ENCODE measurements at regions not wholly inside any gene's neighbourhood (a gene's known extent, or its start where the extent isn't known, plus 50 kb on each side); places are given as distances from the start of the nearest gene placed in this dataset.
"Not testable (repeated sequence)": the region's sequence is repeated elsewhere in the genome, so short reads cannot be mapped to it uniquely, and the experiment has no call there.

DNA sequence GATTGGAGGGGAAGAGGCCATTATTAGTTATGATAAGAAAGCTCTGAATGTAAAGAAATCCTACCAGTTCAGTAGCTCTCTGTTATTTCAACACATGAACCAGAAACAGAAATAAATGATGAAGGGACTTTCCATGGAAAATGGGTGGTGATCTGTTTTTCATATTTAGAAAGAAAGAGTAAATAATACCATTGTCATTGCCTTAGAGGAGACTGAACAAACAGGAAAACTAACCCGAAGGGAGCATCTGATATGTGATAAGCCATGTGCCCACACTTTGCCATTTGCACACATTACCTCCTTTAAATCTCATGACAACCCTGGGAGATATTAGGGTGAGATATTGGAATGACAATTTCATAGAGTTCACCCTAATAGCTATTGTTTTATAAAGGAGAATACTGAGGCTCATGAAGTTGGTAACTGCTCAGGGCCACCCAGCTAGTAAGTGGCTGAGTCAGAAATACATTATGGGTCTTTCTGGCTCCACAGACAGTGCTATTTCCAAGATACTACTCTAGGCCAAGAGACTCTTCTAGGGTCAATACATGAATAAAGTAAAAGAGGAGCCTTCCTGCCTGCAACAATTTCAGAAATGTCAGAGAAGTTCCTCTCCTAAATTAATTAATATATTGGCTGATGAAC is 111.0 kb upstream of the SLIT3 start:
- DNase-seq: no peak

DNA sequence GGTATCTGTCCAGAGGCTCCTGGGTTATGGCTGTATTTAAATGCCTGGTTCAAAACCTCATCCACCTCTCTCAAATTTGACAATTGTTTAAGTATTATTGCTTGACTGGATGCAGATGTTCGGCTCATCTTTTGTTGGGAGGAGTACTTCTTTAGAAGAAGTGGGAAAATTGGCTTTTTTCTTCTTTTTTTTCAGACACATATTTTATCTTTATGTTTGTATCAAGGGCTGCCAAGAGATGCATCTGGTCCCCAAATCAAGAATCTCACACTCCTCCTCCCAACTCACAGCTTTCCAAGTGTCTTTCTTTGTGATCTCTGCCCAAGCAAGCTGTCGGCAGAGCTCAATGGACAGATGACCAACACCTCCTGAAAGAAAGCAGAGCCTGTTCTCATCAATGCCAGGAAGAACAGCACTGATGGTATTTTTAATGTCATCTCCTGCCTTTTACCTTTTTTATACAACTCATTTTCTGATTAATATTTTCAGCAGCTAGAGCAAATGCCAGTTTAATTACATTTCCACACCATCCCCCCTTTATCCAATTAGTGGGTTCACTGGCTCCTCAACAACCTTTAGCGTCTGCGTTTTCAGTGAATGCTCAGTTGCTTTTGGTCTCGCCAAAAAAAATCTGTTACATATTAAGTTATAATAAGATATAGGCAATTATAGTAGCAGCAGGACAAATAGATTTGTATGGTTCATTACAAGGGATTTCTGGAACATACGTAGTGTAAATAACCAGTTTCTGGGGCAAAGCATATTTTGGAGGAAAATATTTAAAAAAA is 110.3 kb upstream of the SLIT3 start:
- no peak for DNase-seq

DNA sequence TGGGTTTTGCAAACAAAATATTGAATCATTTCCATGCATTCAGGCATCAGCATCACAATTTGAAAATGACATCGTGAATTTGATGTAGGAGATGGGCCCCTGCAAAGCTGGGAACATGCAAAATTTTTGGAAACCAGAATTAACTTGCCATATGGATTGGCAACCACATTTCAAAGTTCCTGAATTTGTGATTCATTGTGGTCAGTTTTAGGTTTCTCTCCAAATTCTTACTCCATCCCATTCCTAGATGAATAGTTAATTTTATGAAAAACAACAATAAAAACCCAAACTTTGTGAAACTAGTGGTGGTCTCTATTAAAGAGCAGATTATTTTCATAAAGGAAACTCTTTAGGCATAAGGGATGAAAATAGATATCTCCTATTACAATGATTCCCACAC is 107.8 kb upstream of the SLIT3 start:
- DNase-seq: no peak

DNA sequence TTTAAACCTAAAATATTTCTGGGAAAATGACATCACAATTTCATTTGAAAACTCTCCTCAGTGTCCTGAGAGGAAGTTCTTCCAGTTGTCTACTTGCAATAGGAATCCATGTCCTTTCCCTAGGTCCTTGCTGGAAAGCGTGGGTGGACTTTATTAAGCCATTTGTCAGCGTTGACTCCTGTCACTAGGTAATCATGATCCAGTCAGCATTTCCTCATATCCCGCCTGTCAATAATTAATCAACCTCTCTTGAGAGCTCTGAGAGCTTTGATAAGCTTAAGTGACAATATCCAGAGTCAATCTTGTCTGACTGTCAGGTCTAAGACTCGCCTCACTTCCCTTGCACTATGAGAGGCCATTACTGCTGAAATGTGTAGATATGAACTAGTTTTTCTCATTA is 107.2 kb upstream of the SLIT3 start:
- DNase-seq: no peak

DNA sequence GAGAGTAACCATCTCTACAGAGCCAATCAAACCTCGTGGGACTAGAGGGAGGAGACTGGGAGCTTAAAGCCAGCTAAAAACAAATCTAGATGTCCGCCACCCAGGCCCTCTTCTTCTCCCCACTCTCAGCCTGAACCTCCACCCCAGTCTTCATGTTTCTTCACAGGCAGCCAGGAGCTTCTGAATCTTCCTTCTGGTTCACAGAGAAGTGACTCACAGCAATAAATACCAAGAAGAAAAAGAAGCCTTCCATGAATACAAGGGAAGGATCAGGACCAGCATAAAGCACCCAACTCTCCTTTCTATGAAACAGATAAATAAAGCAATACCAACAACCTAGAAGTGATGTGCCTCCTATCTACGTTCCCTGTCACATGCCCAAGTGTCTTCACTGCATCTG is 103.3 kb upstream of the SLIT3 start:
- no peak for DNase-seq

DNA sequence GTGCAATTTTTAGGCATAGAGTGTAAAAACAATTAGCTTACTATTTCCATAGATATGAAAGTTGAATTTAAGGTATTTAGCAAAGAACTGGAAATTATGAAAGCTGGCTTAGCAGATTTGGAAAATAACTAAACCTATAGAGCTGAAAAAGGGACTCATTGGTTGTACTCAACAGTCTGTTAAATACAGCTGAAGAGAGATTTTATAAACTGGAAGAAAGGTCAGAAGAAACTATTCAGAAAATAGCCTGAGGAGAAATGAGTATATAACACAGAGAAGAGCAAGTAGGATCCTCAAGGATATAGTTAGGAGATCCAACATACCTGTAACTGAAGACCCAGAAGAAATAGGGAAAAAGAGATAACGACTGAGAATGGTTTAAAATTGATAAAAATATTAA is 97.6 kb upstream of the SLIT3 start:
- no peak for DNase-seq

DNA sequence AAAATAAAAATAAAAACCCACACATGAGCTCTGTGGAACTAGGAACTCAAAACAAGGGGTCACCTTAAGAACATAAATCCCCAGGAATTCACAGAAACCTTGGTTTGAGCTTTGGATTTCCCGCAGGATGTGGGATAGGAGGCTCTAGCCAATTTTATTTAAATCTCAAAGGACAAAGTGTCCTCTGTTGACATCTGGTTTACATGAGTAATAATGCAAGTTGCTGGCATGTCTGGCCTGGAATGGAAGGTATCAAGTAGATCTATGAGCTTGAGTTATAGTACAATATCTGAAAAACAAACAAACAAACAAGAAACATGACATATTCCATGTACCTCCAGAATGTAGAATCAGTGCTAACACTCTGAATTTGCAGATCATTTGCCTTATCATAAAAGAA is 94.2 kb upstream of the SLIT3 start:
- DNase-seq: no peak

- DNase-seq: no peak
These were observed 93.4 kb upstream of the SLIT3 start for GRCh38 chr5:169394371-169394770.

DNA sequence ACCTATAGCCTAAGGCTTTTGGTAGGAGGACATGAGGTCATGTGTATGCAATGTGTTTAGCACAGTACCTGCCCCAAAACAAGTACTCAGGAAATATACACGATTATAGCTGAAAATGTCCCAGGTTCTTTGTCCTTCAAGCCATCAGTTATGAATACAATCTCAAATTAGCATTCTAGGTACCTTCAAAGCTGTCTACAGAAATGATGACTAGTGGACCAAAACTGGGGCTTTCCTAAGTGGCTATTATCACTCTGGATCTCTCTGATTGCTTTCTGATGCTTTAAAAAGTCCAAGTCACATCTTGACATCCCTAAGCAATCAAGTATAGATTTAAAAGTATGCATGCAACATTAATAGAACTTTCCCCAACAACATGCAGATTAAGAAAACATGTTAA is 93.0 kb upstream of the SLIT3 start:
- no peak for DNase-seq

DNA sequence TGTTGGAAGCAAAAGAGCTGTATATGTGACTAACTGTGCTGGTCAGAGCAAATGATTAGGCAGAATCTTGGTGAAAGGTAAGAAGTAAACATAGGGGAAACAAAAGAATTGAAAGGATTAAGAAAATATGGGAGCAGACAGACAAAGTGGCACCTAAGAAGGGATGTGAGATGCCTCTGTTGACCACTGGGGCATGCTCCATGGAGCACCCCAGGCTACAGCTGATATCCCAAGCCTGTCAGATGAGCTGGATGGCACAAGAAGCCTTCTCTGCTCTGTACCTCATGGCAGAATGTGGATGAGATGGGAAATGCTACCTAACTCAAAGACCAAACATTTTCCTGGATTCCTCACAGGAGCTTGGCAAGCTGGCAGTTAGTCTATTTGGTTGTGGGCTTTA is 89.3 kb upstream of the SLIT3 start:
- no peak for DNase-seq

DNA sequence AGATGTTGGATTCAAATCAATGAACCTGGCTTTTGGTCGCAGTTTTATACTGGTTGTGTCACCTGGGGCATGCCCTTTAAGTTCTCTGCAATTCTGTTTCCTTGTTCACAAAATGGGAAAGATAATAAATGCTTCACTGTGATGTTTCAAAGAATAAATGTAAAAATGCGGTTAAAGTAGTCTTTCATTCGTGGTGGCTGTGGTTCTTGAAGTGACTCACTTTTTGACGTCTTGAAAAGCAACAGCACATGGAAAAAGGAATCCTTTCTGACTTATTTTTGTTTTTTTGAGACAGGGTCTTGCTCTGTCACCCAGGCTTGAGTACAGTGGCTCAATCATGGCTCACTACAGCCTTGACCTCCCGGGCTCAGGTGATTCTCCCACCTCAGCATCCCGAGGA is 88.4 kb upstream of the SLIT3 start:
- DNase-seq: no peak

- no peak for DNase-seq
These were observed 84.7 kb upstream of the SLIT3 start for GRCh38 chr5:169385636-169386035.

GRCh38 chr5:169384661-169385060 is 83.7 kb upstream of the SLIT3 start:
- DNase-seq: no peak

- no peak for DNase-seq
These were observed 73.8 kb upstream of the SLIT3 start for GRCh38 chr5:169374761-169375160.

- DNase-seq: no peak
These were observed 73.2 kb upstream of the SLIT3 start for GRCh38 chr5:169374111-169374510.

DNA sequence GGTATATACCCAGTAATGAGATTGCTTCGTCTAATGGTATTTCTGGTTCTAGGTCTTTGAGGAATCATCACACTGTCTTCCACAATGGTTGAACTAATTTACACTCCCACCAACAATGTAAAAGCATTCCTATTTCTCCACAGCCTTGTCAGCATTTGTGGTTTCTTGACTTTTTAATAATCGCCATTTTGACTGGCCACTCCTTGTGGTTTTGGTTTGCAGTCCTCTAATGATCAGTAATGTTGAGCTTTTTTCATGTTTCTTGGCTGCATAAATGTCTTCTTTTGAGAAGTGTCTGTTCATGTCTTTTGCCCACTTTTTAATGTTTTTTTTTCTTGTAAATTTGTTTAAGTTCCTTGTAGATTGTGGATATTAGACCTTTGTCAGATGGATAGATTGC is 70.9 kb upstream of the SLIT3 start:
- DNase-seq: not testable (repeated sequence)

GRCh38 chr5:169369130-169369529 is 68.2 kb upstream of the SLIT3 start:
- no peak for DNase-seq

DNA sequence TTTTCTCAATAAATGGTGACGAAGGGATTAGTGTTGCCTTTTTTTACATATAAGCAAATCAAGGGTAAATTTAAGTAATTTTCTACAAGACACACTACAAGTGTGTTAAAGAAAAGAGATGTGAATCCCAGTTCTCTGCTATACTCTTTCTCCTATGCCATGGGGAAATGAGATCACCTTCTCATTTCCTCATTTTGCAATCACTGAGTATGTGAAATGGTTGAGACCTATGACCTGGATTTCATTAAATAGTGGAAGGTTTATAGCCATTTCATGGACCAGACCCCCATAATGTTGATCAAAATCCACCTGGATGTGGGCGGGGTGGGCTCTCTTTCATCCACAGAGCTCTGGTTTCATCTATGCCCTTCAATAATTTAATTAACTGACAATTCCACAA is 66.9 kb upstream of the SLIT3 start:
- DNase-seq: no peak

GRCh38 chr5:169357291-169357690 is 56.4 kb upstream of the SLIT3 start:
- DNase-seq: no peak

DNA sequence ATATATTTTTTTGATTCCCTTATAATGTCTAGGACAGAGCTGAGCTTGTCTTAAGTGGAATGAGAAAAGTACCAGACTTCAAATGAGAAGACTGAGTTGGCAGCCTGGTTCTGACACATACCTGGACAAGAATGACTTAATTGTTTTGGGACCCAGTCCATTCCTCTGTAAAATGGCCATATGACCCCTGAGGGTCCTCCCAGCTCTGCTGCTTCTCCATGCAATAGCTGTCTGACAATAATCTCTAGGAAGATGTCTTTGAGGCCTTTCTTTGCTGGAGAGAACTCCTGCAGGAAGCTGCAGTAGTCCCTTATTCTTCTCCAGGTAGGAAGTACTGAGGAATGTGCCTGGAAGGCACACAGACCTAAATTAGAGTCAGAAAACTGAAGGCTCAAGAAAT is 55.9 kb upstream of the SLIT3 start:
- no peak for DNase-seq

DNA sequence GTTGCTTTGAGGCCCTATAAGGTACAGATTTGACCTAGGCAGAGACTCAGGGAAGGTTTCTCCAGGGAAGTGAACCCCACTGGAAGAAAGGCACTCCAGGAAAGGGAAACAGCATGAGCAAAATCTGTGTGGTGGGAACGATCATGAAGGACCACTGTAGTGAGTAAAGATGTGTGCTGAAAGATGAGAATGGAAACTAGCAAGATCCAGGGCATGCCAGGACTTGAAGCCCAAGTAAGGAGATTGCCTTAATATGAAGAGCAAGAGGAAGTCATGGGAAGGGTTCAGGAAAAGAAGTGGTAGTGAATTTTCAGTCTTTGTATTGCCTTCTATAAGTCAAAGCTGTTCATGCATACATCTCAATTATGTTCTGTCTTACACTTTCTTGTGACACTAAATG is 55.2 kb upstream of the SLIT3 start:
- no peak for DNase-seq

DNA sequence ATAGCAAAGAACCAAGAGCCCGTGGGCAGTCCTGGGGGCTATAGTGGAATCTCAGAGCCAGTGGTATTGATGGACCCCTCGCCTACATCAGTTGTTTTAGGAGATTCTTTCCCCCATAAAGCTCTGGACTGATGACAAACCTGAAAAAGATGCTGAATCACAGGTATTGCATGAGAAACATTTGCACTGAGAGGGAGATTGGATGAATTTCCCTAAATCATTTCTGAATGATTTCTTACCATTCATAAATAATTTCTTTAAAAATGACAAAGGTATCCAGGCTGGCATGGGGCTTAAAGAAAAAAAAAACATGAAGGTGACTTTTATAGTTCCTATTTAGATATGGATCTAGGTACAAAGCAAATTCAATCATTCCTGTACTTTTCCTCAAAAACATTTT is 54.0 kb upstream of the SLIT3 start:
- no peak for DNase-seq

GRCh38 chr5:169354263-169354662 is 53.3 kb upstream of the SLIT3 start:
- DNase-seq: no peak

- DNase-seq: no peak
These were observed 52.0 kb upstream of the SLIT3 start for GRCh38 chr5:169352901-169353300.

GRCh38 chr5:169351721-169352120 is 50.8 kb upstream of the SLIT3 start:
- DNase-seq: no peak
